Epithelial cell of prostate (primary cell): ENCODE measurements at regions not wholly inside any gene's neighbourhood (a gene's known extent, or its start where the extent isn't known, plus 50 kb on each side); places are given as distances from the start of the nearest gene placed in this dataset.

Source experiments
- DNase-seq: peaks from one replicate; pipeline ENCODE4 v3.0.0-alpha.2; 2011; ENCODE audit warnings: low read depth, low spot score
- H3K27ac ChIP-seq: fragments of 450-650 bp; 2 replicates; pipeline ENCODE4 v1.5.1; 2017; ENCODE audit warnings: mild to moderate bottlenecking

DNA sequence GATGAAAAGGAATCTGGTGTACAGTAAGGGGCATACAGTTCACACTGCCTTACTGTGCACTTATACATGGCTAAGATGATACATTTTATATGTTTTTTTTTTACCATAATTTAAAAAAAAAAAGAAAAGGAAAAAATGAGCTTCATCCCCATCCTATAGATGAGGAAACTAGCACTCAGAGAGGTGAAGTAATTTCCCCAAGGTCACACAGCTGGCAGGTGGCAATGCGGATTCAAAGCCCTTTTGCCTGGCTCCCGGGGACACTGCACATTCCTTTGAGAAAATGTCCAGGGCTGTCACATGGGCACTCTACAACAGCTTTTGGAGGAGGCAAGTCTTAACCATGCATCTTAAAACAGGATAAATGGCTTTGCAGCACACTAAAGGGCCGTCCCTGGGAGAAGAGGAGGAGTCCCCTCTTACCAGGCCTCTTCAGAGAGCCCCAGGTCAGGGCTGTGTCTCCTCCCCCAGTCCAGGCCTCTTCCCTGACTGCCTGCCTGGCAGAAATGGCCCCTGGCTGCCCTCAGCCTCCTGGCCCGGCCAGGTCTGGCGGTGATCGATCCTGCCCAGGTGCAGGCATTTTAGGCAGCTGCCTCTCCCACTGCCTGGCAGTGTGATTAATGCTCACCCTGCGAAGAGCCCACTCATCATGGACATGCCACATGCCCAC is 95.1 kb upstream of the LINGO1 start:
- H3K27ac ChIP-seq, result no peak overlapping the region
- no peak for DNase-seq

DNA sequence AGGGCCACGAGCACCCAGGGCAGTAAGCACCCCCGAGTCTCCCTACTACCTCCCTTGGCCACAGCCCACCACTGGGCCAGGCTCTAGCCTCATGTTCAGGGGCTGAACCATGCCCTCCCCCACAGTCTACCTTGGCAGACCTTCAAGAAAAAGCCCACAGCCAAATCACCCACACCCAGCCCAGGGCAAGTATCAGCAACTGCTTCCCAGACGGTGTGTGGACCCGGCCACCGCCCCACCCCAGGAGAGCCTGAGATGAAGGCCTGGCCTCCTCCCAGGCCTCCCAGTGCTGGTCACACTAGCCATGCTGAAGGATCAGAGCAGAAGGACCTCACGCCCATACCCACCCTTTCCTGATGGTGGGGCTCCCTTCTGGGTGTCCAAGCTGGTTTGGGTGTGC is 92.0 kb upstream of the LINGO1 start:
- no peak overlapping the region for H3K27ac ChIP-seq
- DNase-seq, result no peak

DNA sequence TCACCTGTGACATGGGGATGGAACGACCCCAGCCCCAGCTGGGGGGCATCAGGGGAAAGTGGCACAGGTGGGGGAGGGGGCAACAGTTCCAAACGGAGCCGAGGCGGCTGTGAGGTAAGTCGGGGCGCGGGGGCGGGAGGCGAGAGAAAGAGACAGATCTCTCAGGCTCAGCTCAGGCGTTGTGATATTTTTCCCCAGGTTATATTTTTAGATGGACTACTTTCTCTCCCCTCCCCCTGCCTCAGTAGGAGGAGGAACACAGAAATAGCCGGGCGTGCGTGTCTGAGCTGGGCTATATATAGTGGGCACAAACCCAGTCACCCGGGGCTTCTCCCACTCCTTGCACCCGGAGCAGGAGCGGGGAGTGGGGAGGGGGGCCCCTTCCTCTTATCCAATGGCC is 91.0 kb upstream of the LINGO1 start:
- H3K27ac ChIP-seq, result no peak overlapping the region
- no peak for DNase-seq

DNA sequence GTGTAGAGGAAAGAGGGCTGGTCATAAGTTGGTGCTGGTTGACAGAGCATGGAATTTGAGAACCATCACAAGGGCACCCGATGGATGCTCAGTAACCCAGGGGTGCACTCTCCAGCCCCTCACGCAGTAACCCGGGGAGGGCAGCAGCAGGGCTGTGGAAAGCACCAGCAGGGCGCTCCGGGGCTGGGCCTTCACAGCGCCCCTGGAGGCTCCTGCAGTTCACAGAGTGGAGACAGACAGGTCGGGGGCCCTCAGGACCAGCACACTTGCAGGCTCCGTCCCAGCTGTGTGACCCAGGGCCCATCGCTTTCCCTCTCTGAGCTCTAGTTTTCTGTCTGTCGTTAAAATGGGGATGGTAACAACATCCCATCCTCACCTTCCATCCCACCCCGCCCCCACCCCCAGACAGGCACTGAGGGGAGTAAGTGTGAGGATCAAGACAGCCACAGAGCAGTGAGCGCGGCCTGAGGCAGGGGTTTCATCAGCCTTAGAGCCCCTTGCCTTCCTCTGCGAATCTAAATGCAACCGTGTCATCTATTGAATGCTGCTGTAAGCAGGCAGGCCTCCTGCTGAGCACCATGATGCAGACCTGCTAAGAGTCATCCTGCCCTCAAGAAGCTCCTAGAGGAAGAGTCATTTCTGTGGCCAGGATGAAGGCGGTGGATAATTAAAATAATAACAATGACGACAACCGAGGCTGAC is 90.2 kb upstream of the LINGO1 start:
- DNase-seq, result no peak
- no peak overlapping the region for H3K27ac ChIP-seq

DNA sequence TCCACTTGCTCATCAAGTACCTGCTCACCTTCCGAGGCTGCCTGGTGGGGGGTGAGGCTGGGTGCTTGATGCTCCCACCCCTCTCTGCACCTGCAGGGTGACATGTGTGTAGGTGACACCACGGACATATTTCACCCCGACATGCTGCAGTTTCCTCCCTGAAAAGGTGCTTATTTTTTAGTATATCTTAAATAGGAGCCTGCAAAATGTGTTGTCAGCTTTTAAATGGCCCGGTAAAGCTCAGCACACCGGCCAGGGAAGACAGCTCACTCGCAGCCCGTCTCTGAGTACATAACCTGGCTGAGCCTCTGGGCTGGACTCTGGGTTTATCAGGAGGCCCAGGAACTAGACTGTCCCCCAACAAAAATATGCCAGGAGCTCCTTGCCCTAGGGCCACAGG is 89.3 kb upstream of the LINGO1 start:
- no peak overlapping the region for H3K27ac ChIP-seq
- no peak for DNase-seq

DNA sequence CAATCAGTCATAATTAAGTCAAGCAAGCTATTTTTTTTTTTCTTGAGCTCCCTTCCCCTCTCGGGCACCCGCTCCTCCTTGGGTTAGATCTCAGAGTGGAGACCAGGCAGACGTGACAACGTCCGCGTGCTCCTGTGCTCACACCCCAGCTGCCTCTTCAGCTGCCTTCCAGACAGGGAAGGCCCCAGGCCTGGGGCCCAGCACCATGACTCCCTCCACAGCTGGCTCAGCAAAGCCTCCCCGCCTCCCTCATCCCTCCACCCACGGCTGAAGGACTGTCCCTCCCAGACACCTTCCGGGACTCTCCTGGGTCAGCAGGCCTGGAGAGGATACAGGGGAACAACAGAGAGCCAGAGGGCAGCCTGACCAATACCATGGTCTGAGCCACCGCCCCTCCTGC is 87.9 kb upstream of the LINGO1 start:
- DNase-seq, result no peak
- no peak overlapping the region for H3K27ac ChIP-seq

DNA sequence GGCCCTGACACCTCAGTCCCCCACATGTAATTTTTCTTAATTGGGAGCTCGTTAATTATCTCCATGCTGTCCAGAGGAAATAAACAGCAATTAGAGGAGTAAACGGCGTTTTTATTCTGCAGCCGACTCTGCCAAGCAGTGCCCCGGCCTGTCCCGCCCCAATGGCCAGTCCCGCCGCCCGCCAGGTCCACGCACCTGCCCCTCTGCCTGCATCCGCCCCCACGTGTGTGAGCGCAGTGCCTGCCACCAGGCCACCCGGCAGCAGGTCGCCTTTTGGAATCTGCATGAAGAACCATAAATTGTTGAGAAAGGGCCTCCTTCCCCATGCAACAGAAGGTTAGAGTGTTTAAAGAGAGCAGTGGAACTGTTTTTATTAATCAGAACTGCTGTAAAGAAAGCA is 87.5 kb upstream of the LINGO1 start:
- H3K27ac ChIP-seq, result no peak overlapping the region
- no peak for DNase-seq

DNA sequence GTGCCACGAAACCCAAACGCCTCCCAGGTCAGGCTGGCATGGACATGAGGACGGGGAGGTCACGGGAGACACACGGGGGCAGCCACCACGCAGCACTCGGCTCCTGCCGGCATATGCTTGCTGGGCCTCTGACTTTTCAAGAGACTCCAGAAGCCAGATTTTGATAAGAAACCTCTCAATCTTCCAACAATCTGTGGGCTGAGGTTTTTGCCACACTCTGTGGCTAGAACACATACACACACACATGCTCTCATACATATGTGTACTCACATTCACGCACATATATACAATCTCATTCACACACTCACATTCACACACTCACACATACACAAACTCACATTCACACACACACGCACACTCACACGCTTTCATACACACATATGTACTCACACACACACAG is 86.7 kb upstream of the LINGO1 start:
- DNase-seq, result no peak
- no peak overlapping the region for H3K27ac ChIP-seq

DNA sequence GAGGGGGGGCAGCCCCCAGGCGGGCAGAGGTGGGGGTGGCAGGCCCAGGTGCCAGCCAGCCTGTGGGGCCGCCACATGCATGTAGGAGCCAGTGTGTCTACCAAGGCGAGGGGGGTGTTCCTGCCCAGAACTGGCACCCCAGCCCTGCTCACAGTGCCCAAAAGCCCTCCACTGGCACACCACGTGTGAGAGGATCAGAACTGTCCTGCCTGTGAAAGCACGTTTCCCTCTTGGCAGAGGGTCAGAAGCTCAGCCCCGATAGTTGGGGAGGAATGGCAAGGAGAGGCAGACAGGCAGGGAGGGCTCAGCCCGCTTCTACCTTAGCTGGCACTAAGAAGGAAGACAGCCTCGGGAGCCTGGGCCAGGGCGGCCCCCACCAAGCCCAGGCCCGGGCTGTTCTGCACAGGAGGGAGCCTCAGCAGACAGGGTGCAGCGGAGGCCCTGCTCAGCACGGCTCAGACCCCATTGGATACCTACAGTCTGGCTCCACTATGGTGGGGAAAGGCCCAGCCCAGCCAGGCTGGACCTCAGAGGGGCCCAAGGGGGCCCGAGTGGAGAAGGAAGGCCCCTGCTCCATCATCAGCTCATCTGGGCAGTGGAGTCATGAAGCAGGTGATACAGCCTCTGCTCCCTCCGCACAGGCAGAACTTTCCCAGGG is 84.8 kb upstream of the LINGO1 start:
- H3K27ac ChIP-seq, result no peak overlapping the region
- no peak for DNase-seq

DNA sequence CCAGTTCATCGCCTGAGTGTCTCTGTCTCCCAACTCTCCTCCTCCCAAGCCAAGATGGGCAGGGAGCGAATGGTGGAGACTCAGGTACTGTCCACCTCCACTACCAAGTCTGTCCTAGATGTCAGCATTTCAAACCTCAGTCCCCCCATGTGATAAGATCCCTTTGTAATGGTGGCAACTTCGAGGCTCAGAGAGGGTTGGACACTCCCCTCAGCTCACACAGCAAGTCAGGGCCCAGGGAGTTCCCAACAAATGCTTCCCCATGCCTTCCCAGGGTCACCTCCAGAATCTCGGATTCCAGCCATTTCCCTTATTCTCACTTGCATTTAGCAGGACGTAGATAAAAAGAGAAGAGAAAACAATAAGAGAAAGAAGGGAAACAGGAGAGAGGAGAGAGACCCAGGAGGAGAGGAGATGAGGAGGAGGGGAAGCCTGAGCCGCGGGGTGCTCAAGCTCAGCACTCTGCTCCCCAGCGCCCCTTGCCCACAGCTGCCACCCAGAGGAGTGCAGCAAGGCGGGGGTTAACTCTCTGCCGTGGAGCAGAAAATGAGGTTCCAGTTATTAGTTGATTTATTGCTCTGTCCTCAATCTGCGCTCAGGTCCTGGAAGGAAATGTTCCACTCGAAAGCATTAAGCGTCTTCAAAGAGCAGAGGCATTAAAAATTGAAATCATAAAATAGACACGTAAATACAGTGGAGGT is 84.1 kb upstream of the LINGO1 start:
- no peak for DNase-seq
- no peak overlapping the region for H3K27ac ChIP-seq

DNA sequence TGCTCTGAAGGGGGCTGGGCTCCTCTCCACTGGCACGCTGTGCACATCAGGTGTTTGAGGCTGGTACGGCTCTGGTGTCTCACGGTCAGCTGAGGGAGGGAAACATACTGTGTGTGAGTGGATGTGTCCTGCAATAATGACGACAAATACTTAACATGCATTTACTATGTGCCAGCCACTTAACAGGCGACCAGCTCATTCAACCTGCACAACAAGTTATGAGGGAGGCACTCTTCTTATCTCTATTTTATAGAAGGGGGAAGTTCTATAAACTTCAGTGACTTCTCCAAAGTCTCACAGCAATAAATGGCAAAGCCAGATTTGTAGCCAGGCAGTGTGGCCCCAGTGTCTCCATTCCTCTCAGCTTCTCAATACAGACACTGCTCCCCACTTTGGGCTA is 83.1 kb upstream of the LINGO1 start:
- DNase-seq, result no peak

DNA sequence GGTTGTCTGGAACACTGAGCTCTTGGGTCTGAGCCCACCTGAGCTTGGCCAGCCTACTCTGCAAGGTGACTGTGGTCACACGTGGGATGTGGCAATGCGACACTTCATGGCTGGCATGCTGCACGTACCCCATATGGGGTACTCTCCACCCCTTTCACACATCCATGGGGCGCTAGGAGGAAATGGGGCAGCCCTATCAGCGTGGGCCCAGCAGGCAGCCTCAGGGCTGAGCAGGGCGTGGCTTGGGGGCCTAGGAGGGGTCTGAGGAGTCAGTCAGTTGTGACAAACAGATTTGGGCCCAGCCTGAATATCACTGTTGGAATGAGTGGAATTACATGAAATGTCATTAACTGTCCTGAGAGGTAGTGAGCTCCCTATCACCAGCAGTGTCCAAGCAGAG is 82.3 kb upstream of the LINGO1 start:
- no peak overlapping the region for H3K27ac ChIP-seq
- no peak for DNase-seq

More for the DNA sequence above, 83.1 kb upstream of the LINGO1 start:
- H3K27ac ChIP-seq, result no peak overlapping the region

DNA sequence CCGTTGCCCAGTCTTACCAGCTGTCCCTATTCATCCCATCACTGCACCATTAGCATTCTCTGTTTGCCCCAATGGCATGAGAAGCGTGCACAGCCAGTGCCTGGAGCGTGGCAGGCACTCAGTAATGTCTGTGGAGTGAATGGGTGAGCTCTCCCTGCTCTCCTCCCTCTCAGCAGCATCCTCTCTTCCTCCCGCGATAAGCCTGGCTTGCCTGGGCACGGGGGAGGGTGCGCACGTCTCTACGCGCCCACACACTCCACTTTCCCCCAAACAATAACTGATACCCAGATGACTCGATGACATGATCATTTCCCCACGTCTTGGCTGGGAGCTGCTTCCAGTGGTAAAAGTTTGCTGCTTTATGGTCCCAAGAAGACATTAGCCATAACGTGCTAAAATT is 81.8 kb upstream of the LINGO1 start:
- DNase-seq, result no peak
- no peak overlapping the region for H3K27ac ChIP-seq

DNA sequence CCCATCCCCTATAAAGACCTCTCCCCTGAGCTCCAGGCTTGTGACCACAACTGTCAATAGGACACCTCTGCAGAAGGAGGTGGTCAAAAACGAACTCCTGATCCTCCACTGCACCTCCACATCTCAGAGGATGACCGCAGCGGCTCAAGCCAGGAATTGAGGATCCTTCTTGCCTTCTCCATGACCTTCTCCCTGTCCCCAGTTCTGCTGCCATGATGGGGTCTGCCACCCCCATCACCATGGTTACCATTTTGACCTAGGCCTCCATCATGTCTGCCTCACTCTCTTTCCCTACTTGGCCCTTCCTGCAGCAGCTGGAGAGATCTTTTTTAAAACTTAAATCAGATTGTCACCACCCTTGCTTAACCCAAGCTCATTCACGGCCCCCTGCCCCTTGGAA is 81.3 kb upstream of the LINGO1 start:
- no peak for DNase-seq
- no peak overlapping the region for H3K27ac ChIP-seq

DNA sequence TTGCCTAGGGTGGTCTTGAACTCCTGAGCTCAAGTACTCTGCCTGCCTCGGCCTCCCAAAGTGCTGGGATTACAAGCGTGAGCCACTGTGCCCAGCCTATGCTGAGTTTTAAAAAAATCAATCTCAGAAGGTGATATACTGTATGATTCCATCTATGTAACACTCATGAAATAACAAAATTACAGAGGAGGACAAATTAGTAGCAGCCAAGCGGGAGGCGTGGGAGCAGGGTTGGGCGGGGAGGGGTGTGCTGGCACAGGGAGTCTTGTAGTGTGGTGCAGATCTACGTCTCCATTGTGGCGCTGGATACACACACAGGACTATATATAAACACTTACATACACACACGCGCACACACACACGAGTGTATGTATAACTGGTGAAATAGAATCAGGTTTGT is 80.6 kb upstream of the LINGO1 start:
- DNase-seq, result no peak

DNA sequence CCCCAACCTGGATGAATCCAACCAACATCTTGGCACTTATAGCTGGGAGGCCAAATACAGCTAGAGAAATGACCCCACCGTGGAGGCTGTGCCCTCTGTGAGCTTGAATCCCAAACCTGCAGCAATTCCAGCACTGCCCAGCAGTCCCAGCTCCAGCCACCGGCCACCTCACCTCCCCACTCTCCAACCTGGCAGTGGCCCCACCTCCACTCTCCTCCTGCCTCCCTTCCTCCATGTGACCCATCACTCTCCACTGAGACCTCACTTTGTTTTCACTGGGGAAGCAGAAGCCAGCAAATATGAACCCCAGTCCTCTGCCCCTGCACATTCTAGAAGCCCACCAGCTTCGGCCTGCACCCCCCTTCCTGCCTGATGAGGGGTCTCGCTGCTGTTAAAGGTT is 79.7 kb upstream of the LINGO1 start:
- no peak overlapping the region for H3K27ac ChIP-seq
- DNase-seq, result no peak

More for the DNA sequence above, 80.6 kb upstream of the LINGO1 start:
- H3K27ac ChIP-seq, result no peak overlapping the region

DNA sequence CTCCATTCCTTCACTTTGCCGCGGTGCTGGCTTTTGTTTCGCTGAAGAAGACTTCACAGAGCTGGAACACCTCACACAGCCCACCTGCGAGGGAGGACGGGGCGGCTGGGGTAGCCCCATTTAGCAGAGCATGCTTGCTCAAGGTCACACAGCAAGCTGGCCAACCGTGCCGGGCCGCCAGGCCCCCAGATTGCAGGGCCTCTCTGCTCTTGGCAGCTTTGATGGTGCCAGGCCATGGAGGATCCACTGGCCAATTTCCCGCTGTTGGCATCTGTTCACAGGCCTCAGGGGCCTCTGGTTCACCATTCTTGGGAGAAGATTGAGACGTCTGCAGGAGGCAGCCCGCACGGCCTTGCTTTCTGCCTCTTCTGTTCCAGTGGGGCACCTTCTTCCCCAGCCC is 77.9 kb upstream of the LINGO1 start:
- no peak overlapping the region for H3K27ac ChIP-seq

DNA sequence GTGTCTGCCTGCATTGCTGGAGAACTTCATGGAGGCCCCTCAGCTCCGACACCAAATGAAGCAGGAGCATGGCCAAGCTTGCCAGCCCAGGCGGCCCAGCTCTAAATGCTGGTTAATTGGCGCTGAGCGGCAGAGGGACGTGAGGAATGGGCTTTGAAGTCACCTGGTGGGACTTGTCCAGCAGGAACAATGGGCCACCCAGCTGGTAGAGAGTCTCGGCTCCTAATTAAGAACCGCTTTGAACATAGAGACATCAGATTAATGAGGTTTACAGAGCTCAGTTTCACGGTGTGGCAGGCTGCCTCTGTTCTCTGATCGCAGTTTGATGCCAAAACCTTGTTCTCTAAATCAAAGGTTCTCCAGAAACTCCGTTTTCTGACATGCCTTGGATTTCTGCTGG is 77.5 kb upstream of the LINGO1 start:
- no peak overlapping the region for H3K27ac ChIP-seq
- DNase-seq, result no peak

More for the DNA sequence above, 77.9 kb upstream of the LINGO1 start:
- DNase-seq, result no peak

DNA sequence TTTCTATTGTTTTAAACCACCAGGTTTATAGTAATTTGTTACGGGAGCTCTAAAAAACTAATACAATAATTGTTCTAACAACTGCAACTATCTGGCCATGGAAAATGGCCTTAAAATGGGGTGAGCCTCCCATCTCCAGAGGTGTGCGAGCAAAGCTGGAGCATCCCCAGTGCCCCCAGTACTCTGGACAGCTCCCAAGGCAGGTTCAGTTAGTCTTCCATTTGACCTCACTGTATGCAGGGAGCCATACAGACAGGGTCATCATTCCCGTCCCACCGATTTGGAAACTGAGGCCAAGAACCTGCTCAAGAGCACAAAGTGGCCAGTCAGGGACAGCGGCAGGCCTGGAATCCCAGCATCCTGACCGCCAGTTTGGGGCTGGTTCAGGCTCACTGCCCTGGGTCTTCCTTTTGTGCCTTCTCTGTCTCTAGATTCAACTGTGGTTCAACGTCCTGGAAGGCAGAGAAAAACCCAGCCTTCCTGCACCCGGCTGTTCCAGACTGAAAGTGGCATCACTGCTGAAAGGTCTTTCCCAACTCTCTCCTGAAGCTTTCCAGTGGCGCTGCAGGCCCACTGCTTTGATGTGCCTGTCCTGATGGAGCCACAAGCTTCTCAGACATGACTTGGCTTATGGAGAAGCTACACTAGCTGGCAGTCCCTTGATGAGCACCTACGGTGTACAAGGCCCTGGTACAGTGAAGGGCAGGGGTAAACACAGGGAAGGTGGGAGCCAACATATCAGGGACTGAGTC is 76.6 kb upstream of the LINGO1 start:
- no peak overlapping the region for H3K27ac ChIP-seq
- no peak for DNase-seq

DNA sequence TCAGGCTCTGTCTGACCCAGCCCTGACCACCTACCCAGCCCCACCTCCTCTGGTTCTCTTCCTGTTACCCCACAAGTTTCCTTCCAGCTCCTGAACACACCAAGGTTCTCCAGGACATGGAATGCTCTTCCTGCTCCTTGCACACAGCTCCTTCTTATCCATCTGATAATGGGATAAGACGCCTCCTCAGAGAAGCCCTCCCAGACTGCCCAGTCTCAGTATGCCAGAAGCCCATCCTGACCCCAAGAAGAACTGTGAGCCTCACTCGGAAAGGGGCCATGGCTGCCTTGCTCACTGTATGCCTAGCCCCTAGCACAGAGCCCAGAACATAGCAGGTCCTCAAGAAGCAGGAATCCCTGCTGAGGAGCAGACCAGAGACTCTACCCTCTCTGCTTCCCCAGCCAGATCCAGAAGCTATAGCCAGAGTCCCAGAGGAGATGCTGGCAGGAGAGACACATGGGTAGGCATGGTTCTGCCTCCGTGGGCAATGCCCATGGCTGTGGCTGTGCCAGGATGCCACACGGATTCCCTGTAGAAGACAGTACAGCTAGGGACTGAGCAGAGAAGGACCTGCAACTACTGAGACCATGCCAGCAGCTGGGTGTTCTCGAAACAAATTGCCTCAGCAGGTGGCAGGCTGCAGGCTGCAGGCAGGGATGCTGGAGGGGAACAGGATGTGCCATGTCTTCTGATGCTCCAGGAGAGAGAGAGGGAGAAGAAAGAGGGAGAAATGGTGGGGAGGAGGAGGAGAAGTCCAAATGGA is 74.0 kb upstream of the LINGO1 start:
- DNase-seq, result no peak
- H3K27ac ChIP-seq, result no peak overlapping the region
